ENCODE measurements at regions not wholly inside any gene's neighbourhood (a gene's known extent, or its start where the extent isn't known, plus 50 kb on each side); places are given as distances from the start of the nearest gene placed in this dataset.

DNA sequence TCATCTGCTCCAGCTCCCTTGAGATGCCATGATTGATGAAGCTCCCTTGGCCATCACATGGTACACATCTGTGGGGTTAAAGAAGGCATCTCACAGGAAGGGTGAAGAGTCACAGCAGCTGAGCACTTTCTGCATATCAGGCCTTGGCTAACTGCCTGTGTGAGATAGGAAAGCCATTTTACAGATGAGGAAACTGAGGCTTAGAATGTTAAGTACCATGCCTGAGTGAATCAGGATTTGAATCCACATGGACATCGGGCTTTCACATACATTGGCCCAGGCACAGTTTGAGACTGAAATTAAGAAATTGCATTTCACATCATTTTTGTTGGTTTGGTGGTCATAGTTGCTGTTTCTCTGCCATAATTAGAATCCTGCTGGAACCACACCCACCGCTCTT lies 126.8 kb downstream of the BCL2L11 start:
- no peak overlapping the region for H4K91ac ChIP-seq (ENCODE audit: insufficient read length, low read depth, low read length)
- no peak overlapping the region for H4K8ac ChIP-seq (replicated peaks; ENCODE audit: insufficient read length, low read depth, low read length)
- no peaks in the 10 kb centered on the region for H4K20me1 ChIP-seq (ENCODE audit: control insufficient read depth, insufficient read depth, insufficient read length)
- H3K14ac ChIP-seq (ENCODE audit: insufficient read depth, low read length): no peak overlapping the region
- no peak overlapping the region for H3K4me3 Mint-ChIP-seq
- no peak overlapping the region for H3K56ac ChIP-seq (ENCODE audit: insufficient read length, low read depth, low read length)
- no peaks in the 10 kb centered on the region for H3K79me2 ChIP-seq (ENCODE audit: insufficient read depth, low read length)
- no peak overlapping the region for H2AK5ac ChIP-seq (ENCODE audit: insufficient read length, low read length)
- H3K27ac Mint-ChIP-seq: no peak overlapping the region
- no peak overlapping the region for H3T11ph ChIP-seq (ENCODE audit: low read length)
- H3K4ac ChIP-seq (ENCODE audit: low read depth, low read length): no peak overlapping the region
- no peak overlapping the region for H3K23ac ChIP-seq (ENCODE audit: insufficient read length, low read depth, low read length)
- H3K23me2 ChIP-seq (ENCODE audit: insufficient read length, low read depth, low read length, poor library complexity, severe bottlenecking): no peaks in the 10 kb centered on the region
- no peak overlapping the region for H2BK12ac ChIP-seq (ENCODE audit: insufficient read length, low read depth, low read length)
- no peaks in the 10 kb centered on the region for H3K4me1 ChIP-seq (ENCODE audit: insufficient read depth, low read length)
- no peak overlapping the region for H2BK15ac ChIP-seq (ENCODE audit: low read depth, low read length)
- no peak overlapping the region for H3K9ac ChIP-seq (ENCODE audit: extremely low read depth, insufficient read length, low read length)
- no peak overlapping the region for H2BK20ac ChIP-seq (ENCODE audit: low read depth, low read length, poor library complexity, severe bottlenecking)
- H2BK5ac ChIP-seq (ENCODE audit: insufficient read length, low read length): no peak overlapping the region
- no peaks in the 10 kb centered on the region for H3K27me3 ChIP-seq (ENCODE audit: insufficient read depth, low read length)
- no peak overlapping the region for H3K18ac ChIP-seq (ENCODE audit: insufficient read length, low read depth, low read length)
- no peak for DNase-seq
- H3K79me1 ChIP-seq (ENCODE audit: insufficient read depth, low read depth, low read length, poor library complexity, severe bottlenecking): no peaks in the 10 kb centered on the region
- no peaks in the 10 kb centered on the region for H3K4me1 Mint-ChIP-seq
- no peak overlapping the region for H3K27ac ChIP-seq (ENCODE audit: insufficient read length, low read depth, low read length)
- H3K9me3 ChIP-seq (ENCODE audit: control insufficient read depth, low read depth, low read length): no peaks in the 10 kb centered on the region
- H3K36me3 Mint-ChIP-seq (ENCODE audit: insufficient read depth in 1 of 3, low read depth in 3 of 3): peaks cover 6 to 14% (median 8%) of the 10 kb centered on the region in 3 experiments; a peak in 6 of 7 replicates
- H2AFZ ChIP-seq (ENCODE audit: low read length): no peak overlapping the region
- TF ChIP-seq, protein P1, sequence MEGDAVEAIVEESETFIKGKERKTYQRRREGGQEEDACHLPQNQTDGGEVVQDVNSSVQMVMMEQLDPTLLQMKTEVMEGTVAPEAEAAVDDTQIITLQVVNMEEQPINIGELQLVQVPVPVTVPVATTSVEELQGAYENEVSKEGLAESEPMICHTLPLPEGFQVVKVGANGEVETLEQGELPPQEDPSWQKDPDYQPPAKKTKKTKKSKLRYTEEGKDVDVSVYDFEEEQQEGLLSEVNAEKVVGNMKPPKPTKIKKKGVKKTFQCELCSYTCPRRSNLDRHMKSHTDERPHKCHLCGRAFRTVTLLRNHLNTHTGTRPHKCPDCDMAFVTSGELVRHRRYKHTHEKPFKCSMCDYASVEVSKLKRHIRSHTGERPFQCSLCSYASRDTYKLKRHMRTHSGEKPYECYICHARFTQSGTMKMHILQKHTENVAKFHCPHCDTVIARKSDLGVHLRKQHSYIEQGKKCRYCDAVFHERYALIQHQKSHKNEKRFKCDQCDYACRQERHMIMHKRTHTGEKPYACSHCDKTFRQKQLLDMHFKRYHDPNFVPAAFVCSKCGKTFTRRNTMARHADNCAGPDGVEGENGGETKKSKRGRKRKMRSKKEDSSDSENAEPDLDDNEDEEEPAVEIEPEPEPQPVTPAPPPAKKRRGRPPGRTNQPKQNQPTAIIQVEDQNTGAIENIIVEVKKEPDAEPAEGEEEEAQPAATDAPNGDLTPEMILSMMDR (conservative IDR thresholded peaks at IDR 0.05): no peak
- no peaks in the 10 kb centered on the region; the same call in 1 of the 2 replicates for H3K27me3 Mint-ChIP-seq (ENCODE audit: low read depth)
- no peak overlapping the region for H4K5ac ChIP-seq (ENCODE audit: insufficient read length, low read depth, low read length)
- peaks cover 12 to 13% of the 10 kb centered on the region in 2 experiments for H3K9me3 Mint-ChIP-seq
- no peak overlapping the region for H3K4me2 ChIP-seq (ENCODE audit: insufficient read depth, insufficient read length, low read length)
- no peak overlapping the region for H2BK120ac ChIP-seq (ENCODE audit: low read depth, low read length, poor library complexity, severe bottlenecking)
- WGBS (ENCODE audit: extremely low coverage, insufficient read length, low lambda C conversion rate): no CpG with 5 or more reads among the region's 2 CpGs

Measured in H9 (cell line).